ENCODE measurements at regions not wholly inside any gene's neighbourhood (a gene's known extent, or its start where the extent isn't known, plus 50 kb on each side); places are given as distances from the start of the nearest gene placed in this dataset.

DNA sequence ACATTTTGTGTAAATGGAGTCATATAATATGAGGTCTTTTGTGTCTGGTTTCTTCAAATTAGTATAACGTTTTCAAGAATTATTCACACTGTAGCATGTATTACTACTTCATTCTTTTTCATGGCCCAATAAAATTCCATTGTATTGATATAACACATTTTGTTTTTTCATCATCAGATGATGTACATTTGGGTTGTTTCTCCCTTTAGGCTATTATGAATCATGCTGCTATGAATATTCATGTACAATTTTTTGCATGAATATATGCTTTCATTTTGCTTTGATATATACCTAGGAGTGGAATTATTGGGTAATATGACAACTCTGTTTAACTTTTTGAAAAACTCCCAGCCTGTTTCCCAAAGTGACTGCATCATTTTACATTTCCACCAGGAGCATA is 220.2 kb downstream of the NR4A2 start:
- no peak for TF ChIP-seq POLR2AphosphoS5 (IDR thresholded peaks at IDR 0.05; ENCODE audit: low read depth, low read length)
- no peak for TF ChIP-seq NFIC (IDR thresholded peaks at IDR 0.05; ENCODE audit: borderline replicate concordance)
- TF ChIP-seq, protein P1, sequence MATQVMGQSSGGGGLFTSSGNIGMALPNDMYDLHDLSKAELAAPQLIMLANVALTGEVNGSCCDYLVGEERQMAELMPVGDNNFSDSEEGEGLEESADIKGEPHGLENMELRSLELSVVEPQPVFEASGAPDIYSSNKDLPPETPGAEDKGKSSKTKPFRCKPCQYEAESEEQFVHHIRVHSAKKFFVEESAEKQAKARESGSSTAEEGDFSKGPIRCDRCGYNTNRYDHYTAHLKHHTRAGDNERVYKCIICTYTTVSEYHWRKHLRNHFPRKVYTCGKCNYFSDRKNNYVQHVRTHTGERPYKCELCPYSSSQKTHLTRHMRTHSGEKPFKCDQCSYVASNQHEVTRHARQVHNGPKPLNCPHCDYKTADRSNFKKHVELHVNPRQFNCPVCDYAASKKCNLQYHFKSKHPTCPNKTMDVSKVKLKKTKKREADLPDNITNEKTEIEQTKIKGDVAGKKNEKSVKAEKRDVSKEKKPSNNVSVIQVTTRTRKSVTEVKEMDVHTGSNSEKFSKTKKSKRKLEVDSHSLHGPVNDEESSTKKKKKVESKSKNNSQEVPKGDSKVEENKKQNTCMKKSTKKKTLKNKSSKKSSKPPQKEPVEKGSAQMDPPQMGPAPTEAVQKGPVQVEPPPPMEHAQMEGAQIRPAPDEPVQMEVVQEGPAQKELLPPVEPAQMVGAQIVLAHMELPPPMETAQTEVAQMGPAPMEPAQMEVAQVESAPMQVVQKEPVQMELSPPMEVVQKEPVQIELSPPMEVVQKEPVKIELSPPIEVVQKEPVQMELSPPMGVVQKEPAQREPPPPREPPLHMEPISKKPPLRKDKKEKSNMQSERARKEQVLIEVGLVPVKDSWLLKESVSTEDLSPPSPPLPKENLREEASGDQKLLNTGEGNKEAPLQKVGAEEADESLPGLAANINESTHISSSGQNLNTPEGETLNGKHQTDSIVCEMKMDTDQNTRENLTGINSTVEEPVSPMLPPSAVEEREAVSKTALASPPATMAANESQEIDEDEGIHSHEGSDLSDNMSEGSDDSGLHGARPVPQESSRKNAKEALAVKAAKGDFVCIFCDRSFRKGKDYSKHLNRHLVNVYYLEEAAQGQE (IDR thresholded peaks at IDR 0.05; ENCODE audit: low read depth, low read length) = no peak
- TF ChIP-seq, protein P2, sequence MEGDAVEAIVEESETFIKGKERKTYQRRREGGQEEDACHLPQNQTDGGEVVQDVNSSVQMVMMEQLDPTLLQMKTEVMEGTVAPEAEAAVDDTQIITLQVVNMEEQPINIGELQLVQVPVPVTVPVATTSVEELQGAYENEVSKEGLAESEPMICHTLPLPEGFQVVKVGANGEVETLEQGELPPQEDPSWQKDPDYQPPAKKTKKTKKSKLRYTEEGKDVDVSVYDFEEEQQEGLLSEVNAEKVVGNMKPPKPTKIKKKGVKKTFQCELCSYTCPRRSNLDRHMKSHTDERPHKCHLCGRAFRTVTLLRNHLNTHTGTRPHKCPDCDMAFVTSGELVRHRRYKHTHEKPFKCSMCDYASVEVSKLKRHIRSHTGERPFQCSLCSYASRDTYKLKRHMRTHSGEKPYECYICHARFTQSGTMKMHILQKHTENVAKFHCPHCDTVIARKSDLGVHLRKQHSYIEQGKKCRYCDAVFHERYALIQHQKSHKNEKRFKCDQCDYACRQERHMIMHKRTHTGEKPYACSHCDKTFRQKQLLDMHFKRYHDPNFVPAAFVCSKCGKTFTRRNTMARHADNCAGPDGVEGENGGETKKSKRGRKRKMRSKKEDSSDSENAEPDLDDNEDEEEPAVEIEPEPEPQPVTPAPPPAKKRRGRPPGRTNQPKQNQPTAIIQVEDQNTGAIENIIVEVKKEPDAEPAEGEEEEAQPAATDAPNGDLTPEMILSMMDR (IDR thresholded peaks at IDR 0.05) = no peak
- no peak for TF ChIP-seq TCF12 (IDR thresholded peaks at IDR 0.05)
- TF ChIP-seq, protein P3, sequence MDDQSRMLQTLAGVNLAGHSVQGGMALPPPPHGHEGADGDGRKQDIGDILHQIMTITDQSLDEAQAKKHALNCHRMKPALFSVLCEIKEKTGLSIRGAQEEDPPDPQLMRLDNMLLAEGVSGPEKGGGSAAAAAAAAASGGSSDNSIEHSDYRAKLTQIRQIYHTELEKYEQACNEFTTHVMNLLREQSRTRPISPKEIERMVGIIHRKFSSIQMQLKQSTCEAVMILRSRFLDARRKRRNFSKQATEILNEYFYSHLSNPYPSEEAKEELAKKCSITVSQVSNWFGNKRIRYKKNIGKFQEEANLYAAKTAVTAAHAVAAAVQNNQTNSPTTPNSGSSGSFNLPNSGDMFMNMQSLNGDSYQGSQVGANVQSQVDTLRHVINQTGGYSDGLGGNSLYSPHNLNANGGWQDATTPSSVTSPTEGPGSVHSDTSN (IDR thresholded peaks at IDR 0.05) = no peak
- TF ChIP-seq SMC3 (IDR thresholded peaks at IDR 0.05; ENCODE audit: low read depth, low read length) = no peak
- no peak for TF ChIP-seq RXRA (IDR thresholded peaks at IDR 0.05; ENCODE audit: borderline replicate concordance, low read depth)
- TF ChIP-seq RCOR1 (IDR thresholded peaks at IDR 0.05; ENCODE audit: low read length) = no peak
- TF ChIP-seq JUND (IDR thresholded peaks at IDR 0.05) = no peak
- TF ChIP-seq YY1 (IDR thresholded peaks at IDR 0.05; ENCODE audit: low read depth) = no peak
- no peak for TF ChIP-seq SIN3A (IDR thresholded peaks at IDR 0.05; ENCODE audit: borderline replicate concordance, low read depth, low read length)
- no peak for TF ChIP-seq FOXM1 (IDR thresholded peaks at IDR 0.05; ENCODE audit: low read depth)
- TF ChIP-seq RAD21 (IDR thresholded peaks at IDR 0.05; ENCODE audit: low read length) = no peak
